Stomach (tissue), 8 donors: ENCODE measurements at regions not wholly inside any gene's neighbourhood (a gene's known extent, or its start where the extent isn't known, plus 50 kb on each side); places are given as distances from the start of the nearest gene placed in this dataset.

ENCODE experiments used
- DNase-seq, 2 donors: peaks; one replicate each; pipeline versions ENCODE4 v3.0.0 to v3.0.0-alpha.2; 2013 to 2019
- H3K27ac ChIP-seq, 5 donors: fragments of 200-600 bp in 4 of 5; sonication (generic) in 4 of 5; one replicate each; pipeline ENCODE4 v1.5.1; 2013 to 2019; ENCODE audit warnings: mild to moderate bottlenecking in 1 of 5, moderate library complexity in 1 of 5
- H3K27me3 ChIP-seq, 3 donors: fragments of 200-600 bp; sonication (generic); one replicate each; pipeline ENCODE4 v1.5.1; 2017 to 2019; ENCODE audit warnings: mixed run types in 1 of 3
- H3K36me3 ChIP-seq, 4 donors: fragments of 200-600 bp; sonication (generic); 1 replicate in 3 of 4; 2 replicates in 1 of 4; pipeline ENCODE4 v1.5.1; 2016 to 2019
- H3K4me1 ChIP-seq, 4 donors: fragments of 200-600 bp; sonication (generic); one replicate each; pipeline ENCODE4 v1.5.1; 2016 to 2019
- H3K4me3 ChIP-seq, 4 donors: fragments of 200-600 bp; sonication (generic) in 3 of 4; one replicate each; pipeline ENCODE4 v1.5.1; 2016 to 2019; ENCODE audit warnings: mild to moderate bottlenecking in 1 of 4
- H3K9me3 ChIP-seq, 4 donors: fragments of 200-600 bp; sonication (generic); one replicate each; pipeline ENCODE4 v1.5.1; 2016 to 2019
- CTCF ChIP-seq, 7 experiments: fragments of 450-650 bp in 4 of 7; fragments of 200-600 bp in 3 of 7; sonication (generic) in 3 of 7; IDR thresholded peaks; one replicate each; pipeline ENCODE4 v1.5.1; 2016 to 2019; ENCODE audit warnings: antibody characterized with exemption in 7 of 7, control low read depth in 2 of 7, mild to moderate bottlenecking in 1 of 7
- EP300 ChIP-seq: sonication (generic); formaldehyde crosslinking; IDR thresholded peaks from one replicate; pipeline ENCODE4 v1.6.1; 2017; ENCODE audit warnings: antibody characterized with exemption
- POLR2A ChIP-seq, 4 donors: fragments of 450-650 bp; IDR thresholded peaks; one replicate each; pipeline ENCODE4 v1.6.1; 2016; ENCODE audit warnings: antibody characterized with exemption in 4 of 4, control low read depth in 2 of 4, mild to moderate bottlenecking in 1 of 4, moderate library complexity in 1 of 4
- POLR2AphosphoS5 ChIP-seq, 3 donors: sonication (generic); formaldehyde crosslinking; IDR thresholded peaks; one replicate each; pipeline ENCODE4 v1.6.1; 2016; ENCODE audit warnings: antibody characterized with exemption in 3 of 3
- WGBS, 5 donors: extraction: QIAGEN DNeasy Blood & Tissue Kit in 3 of 5; methylation state at CpG; one replicate each; pipeline versions ENCODE4 v1.1.5 to v1.1.7; 2013 to 2018; 5-methylcytosine and 5-hydroxymethylcytosine counted together
- intact Hi-C: fragments of 100-400 bp; cut with DNase I; formaldehyde crosslinking; loops from one replicate; pipeline ENCODE4 v1.15.1; 2023; ENCODE audit warnings: low total_unique reads
- donor health status: healthy with polysubstance abuse.
- donor health status: Bipolar disorder and iron deficiency.
- donor health status: healthy.

- no peak for TF ChIP-seq CTCF (IDR thresholded peaks at IDR 0.05)
- TF ChIP-seq POLR2A (IDR thresholded peaks at IDR 0.05), result no peak
- no peak for TF ChIP-seq EP300
- no peak for TF ChIP-seq POLR2AphosphoS5 (IDR thresholded peaks at IDR 0.05)
- no peaks in the 10 kb centered on the region for H3K36me3 ChIP-seq
- no peak overlapping the region for H3K4me3 ChIP-seq
- H3K4me1 ChIP-seq, result no peaks in the 10 kb centered on the region
- H3K27me3 ChIP-seq, result no peaks in the 10 kb centered on the region
- no peak overlapping the region for H3K27ac ChIP-seq
- no peaks in the 10 kb centered on the region for H3K9me3 ChIP-seq
- 52 to 67% (median 61%) methylated on average over 2 of the region's 2 CpGs for WGBS, 5 donors
- DNase-seq, result no peak
- intact Hi-C loops, result no loop called here
Observed at GRCh38 chr5:110239786-110240185, 486.7 kb downstream of the TMEM232 start.

- Histone ChIP-seq H3K4me1 (no peaks in the 10 kb centered on the region), H3K9me3 (no peaks in the 10 kb centered on the region), H3K4me3 (no peak overlapping the region), H3K36me3 (no peaks in the 10 kb centered on the region), H3K27me3 (no peaks in the 10 kb centered on the region), H3K27ac (no peak overlapping the region)
- WGBS, 5 donors, result 87 to 96% (median 94%) methylated on average over 4 of the region's 4 CpGs
- no peak for DNase-seq
- intact Hi-C loops, result no loop called here
- no peak for TF ChIP-seq EP300
- TF ChIP-seq POLR2A (IDR thresholded peaks at IDR 0.05), result no peak
- no peak for TF ChIP-seq POLR2AphosphoS5 (IDR thresholded peaks at IDR 0.05)
- no peak for TF ChIP-seq CTCF (IDR thresholded peaks at IDR 0.05)
Observed at GRCh38 chr5:110242950-110243349, 483.5 kb downstream of the TMEM232 start.

- TF ChIP-seq POLR2AphosphoS5 (IDR thresholded peaks at IDR 0.05), result no peak
- TF ChIP-seq EP300, result no peak
- TF ChIP-seq CTCF (IDR thresholded peaks at IDR 0.05), result no peak
- no peak for TF ChIP-seq POLR2A (IDR thresholded peaks at IDR 0.05)
- WGBS, 5 donors, result 86 to 91% (median 87%) methylated on average over 3 of the region's 3 CpGs
Observed at GRCh38 chr5:110248921-110249320, 477.6 kb downstream of the TMEM232 start.

GRCh38 chr5:110250355-110250754 is 476.1 kb downstream of the TMEM232 start:
- H3K27ac ChIP-seq, result no peak overlapping the region
- intact Hi-C loops, result no loop called here
- WGBS, 5 donors, result 90 to 100% (median 94%) methylated on average over 1 of the region's 1 CpG

More at GRCh38 chr5:110248921-110249320, 477.6 kb downstream of the TMEM232 start:
- DNase-seq, result no peak
- intact Hi-C loops, result no loop called here
- Histone ChIP-seq H3K36me3 (no peaks in the 10 kb centered on the region), H3K4me1 (no peaks in the 10 kb centered on the region), H3K9me3 (no peaks in the 10 kb centered on the region), H3K27ac (no peak overlapping the region), H3K4me3 (no peak overlapping the region), H3K27me3 (no peaks in the 10 kb centered on the region)

GRCh38 chr5:110250755-110251154 is 475.7 kb downstream of the TMEM232 start:
- Histone ChIP-seq H3K27me3 (no peaks in the 10 kb centered on the region), H3K4me1 (no peaks in the 10 kb centered on the region), H3K9me3 (no peaks in the 10 kb centered on the region), H3K4me3 (no peak overlapping the region), H3K36me3 (no peaks in the 10 kb centered on the region), H3K27ac (no peak overlapping the region)
- DNase-seq, result no peak
- TF ChIP-seq CTCF (IDR thresholded peaks at IDR 0.05) (no peak), POLR2AphosphoS5 (IDR thresholded peaks at IDR 0.05) (no peak), POLR2A (IDR thresholded peaks at IDR 0.05) (no peak), EP300 (no peak)
- intact Hi-C loops, result no loop called here

More at GRCh38 chr5:110250355-110250754, 476.1 kb downstream of the TMEM232 start:
- no peak for DNase-seq
- H3K9me3 ChIP-seq, result no peaks in the 10 kb centered on the region
- H3K36me3 ChIP-seq, result no peaks in the 10 kb centered on the region
- H3K27me3 ChIP-seq, result no peaks in the 10 kb centered on the region
- TF ChIP-seq POLR2AphosphoS5 (IDR thresholded peaks at IDR 0.05), result no peak
- no peak for TF ChIP-seq POLR2A (IDR thresholded peaks at IDR 0.05)
- H3K4me3 ChIP-seq, result no peak overlapping the region
- no peaks in the 10 kb centered on the region for H3K4me1 ChIP-seq
